Uterus (tissue), 3 donors: ENCODE measurements at regions not wholly inside any gene's neighbourhood (a gene's known extent, or its start where the extent isn't known, plus 50 kb on each side); places are given as distances from the start of the nearest gene placed in this dataset.
"Not testable (repeated sequence)": the region's sequence is repeated elsewhere in the genome, so short reads cannot be mapped to it uniquely, and the experiment has no call there.

ENCODE experiments used
- DNase-seq, 2 donors: peaks; one replicate each; pipeline ENCODE4 v3.0.0-alpha.2; 2019 to 2020
- H3K27ac ChIP-seq, 2 donors: fragments of 200-600 bp; sonication (generic); 1 replicate in 1 of 2; 2 replicates in 1 of 2; pipeline ENCODE4 v1.5.1; 2016 to 2018
- H3K27me3 ChIP-seq, 2 donors: fragments of 200-600 bp; sonication (generic); one replicate each; pipeline ENCODE4 v1.5.1; 2018 to 2019; ENCODE audit warnings: control low read depth in 1 of 2
- H3K36me3 ChIP-seq, 2 donors: fragments of 200-600 bp; sonication (generic); one replicate each; pipeline ENCODE4 v1.5.1; 2019; ENCODE audit warnings: control low read depth in 1 of 2
- H3K4me1 ChIP-seq, 2 donors: fragments of 200-600 bp; sonication (generic); one replicate each; pipeline ENCODE4 v1.5.1; 2018 to 2019; ENCODE audit warnings: control low read depth in 1 of 2
- H3K4me3 ChIP-seq, 2 donors: fragments of 200-600 bp; sonication (generic); 1 replicate in 1 of 2; 2 replicates in 1 of 2; pipeline ENCODE4 v1.5.1; 2018 to 2019; ENCODE audit warnings: mild to moderate bottlenecking in 1 of 2
- H3K9me3 ChIP-seq, 2 donors: fragments of 200-600 bp; sonication (generic); one replicate each; pipeline ENCODE4 v1.5.1; 2019; ENCODE audit warnings: control low read depth in 1 of 2
- POLR2A ChIP-seq, 2 donors: fragments of 450-650 bp; IDR thresholded peaks; one replicate each; pipeline ENCODE4 v1.6.1; 2016; ENCODE audit warnings: antibody characterized with exemption in 2 of 2, mild to moderate bottlenecking in 1 of 2, moderate library complexity in 1 of 2
- intact Hi-C: fragments of 100-400 bp; cut with DNase I; formaldehyde crosslinking; loops from one replicate; pipeline ENCODE4 v1.15.1; 2023; ENCODE audit warnings: low total_unique reads
- TF ChIP-seq, protein P1 (sequence below), 4 experiments: fragments of 200-600 bp in 2 of 4; fragments of 450-650 bp in 2 of 4; sonication (generic) in 2 of 4; IDR thresholded peaks; one replicate each; pipeline ENCODE4 v1.5.1; 2016 to 2019; ENCODE audit warnings: antibody characterized with exemption in 4 of 4, mild to moderate bottlenecking in 2 of 4, moderate library complexity in 1 of 4
- donor health status: DM: yes; HTN: yes; CAD: no.

DNA sequence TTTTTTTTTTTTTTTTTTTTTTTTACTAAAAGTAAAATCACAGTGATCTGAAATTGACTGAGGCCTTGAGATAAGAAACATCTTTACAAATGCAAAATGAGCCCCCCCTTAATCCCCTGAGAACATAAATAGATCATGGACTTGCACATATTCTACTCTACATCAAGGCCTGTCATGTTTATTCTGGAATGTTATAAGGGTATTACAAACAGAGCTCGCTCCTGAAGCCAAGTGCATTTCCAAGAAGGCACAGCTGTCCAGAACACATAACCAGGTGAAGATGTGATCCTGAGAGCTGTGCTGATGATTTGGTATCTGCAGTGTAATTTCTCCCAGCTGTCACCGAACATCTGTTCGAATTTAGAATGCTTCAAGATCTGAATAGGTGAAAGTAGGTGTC, 384.5 kb downstream of the GPAT3 start:
- Histone ChIP-seq H3K4me1 (no peaks in the 10 kb centered on the region), H3K9me3 (no peaks in the 10 kb centered on the region), H3K4me3 (no peak overlapping the region), H3K27me3 (no peaks in the 10 kb centered on the region), H3K27ac (no peak overlapping the region), H3K36me3 (no peaks in the 10 kb centered on the region)
- TF ChIP-seq POLR2A (IDR thresholded peaks at IDR 0.05): no peak
- TF ChIP-seq, protein P1, sequence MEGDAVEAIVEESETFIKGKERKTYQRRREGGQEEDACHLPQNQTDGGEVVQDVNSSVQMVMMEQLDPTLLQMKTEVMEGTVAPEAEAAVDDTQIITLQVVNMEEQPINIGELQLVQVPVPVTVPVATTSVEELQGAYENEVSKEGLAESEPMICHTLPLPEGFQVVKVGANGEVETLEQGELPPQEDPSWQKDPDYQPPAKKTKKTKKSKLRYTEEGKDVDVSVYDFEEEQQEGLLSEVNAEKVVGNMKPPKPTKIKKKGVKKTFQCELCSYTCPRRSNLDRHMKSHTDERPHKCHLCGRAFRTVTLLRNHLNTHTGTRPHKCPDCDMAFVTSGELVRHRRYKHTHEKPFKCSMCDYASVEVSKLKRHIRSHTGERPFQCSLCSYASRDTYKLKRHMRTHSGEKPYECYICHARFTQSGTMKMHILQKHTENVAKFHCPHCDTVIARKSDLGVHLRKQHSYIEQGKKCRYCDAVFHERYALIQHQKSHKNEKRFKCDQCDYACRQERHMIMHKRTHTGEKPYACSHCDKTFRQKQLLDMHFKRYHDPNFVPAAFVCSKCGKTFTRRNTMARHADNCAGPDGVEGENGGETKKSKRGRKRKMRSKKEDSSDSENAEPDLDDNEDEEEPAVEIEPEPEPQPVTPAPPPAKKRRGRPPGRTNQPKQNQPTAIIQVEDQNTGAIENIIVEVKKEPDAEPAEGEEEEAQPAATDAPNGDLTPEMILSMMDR (IDR thresholded peaks at IDR 0.05): no peak
- intact Hi-C loops: no loop called here
- no peak for DNase-seq

DNA sequence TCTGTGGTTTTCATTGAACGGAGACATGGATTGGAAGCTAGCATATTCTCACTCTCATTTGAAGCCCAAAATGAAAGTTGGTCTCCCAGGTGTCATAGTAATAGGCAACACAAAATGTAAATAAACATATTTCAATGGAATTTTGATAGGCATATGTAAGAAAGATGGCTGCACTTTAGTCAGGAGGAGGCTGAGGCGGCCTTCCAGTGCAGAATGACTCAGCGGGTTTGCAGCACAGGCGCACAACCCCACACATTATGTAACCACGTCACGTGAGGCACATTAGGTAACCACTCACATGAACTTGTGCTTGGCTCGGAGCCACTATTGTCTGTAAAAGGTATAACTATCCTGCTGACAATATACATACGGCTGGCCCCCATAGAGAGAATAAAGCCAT, 381.7 kb downstream of the GPAT3 start:
- intact Hi-C loops: no loop called here
- Histone ChIP-seq H3K4me1 (no peaks in the 10 kb centered on the region), H3K9me3 (no peaks in the 10 kb centered on the region), H3K36me3 (no peaks in the 10 kb centered on the region), H3K27ac (no peak overlapping the region), H3K4me3 (no peak overlapping the region), H3K27me3 (no peaks in the 10 kb centered on the region)
- no peak for DNase-seq
- no peak for TF ChIP-seq POLR2A (IDR thresholded peaks at IDR 0.05)
- TF ChIP-seq, protein P1 (IDR thresholded peaks at IDR 0.05): no peak

DNA sequence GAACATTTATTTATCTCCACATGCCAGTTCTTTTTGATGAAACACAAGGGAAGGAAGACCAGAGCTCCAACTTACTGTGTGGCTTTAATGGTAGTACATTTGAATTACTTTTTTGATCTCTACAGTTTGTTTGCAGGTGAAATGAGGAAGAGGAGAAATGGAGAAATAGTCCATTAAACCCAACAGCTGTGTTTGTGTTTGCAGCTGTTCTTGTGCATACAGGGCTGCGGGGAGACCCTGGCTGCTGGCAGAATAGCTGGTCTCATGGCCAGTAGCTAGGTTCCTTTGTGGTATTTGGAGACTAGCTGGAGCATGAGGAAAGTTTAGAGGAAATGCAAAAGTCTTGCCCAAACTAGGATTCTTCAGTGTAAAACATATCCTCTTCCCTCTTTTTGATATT, 374.8 kb downstream of the GPAT3 start:
- Histone ChIP-seq H3K27me3 (no peaks in the 10 kb centered on the region), H3K4me1 (no peaks in the 10 kb centered on the region), H3K36me3 (no peaks in the 10 kb centered on the region), H3K9me3 (no peaks in the 10 kb centered on the region), H3K27ac (no peak overlapping the region), H3K4me3 (no peak overlapping the region)
- no peak for TF ChIP-seq POLR2A (IDR thresholded peaks at IDR 0.05)
- no peak for DNase-seq
- intact Hi-C loops: no loop called here

DNA sequence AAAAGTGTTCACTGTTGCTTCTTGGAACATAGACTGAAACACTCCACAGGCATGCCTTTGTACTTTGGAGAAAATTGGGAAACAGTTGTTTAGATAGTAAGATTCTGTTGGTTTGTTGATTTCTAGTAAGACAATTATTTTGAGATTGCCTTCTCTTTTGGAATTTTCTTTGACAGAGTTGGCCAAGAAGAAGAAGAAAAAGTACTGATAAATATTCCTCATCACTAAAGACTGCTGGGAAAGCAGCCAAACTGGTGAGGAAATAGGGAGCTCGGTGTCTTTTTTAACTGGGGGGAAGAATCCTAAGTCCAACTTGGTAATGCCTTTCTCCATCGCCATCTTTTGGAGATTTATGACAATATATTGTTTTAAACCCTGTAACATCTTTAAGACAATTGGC, 370.7 kb downstream of the GPAT3 start:
- no peak overlapping the region for H3K27ac ChIP-seq
- no peaks in the 10 kb centered on the region for H3K27me3 ChIP-seq
- DNase-seq: no peak
- H3K9me3 ChIP-seq: no peaks in the 10 kb centered on the region
- intact Hi-C loops: no loop called here
- no peak overlapping the region for H3K4me3 ChIP-seq
- no peaks in the 10 kb centered on the region for H3K36me3 ChIP-seq
- no peaks in the 10 kb centered on the region for H3K4me1 ChIP-seq
- TF ChIP-seq POLR2A (IDR thresholded peaks at IDR 0.05): no peak
- TF ChIP-seq, protein P1 (IDR thresholded peaks at IDR 0.05): no peak

DNA sequence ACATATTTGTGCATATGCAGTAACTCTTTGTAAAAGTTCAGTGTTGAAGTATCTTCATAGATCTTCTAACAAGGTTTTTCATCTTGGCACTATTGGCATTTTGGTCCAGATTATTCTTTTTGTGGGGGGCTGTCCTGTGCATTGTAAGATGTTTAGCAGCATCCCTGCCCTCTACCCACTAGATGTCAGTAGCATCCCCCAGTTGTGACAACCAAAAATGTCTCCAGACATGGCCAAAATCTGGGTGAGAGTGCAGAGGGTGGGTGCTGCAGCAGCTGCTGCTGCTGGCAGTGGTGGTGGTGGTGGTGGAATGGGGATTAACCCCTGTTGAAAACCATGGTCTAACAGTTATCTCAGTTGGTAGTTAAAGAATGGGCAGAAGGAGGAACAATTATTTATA, 370.0 kb downstream of the GPAT3 start:
- H3K27ac ChIP-seq: no peak overlapping the region
- H3K36me3 ChIP-seq: no peaks in the 10 kb centered on the region
- H3K27me3 ChIP-seq: no peaks in the 10 kb centered on the region
- TF ChIP-seq, protein P1 (IDR thresholded peaks at IDR 0.05): no peak
- TF ChIP-seq POLR2A (IDR thresholded peaks at IDR 0.05): no peak
- no peaks in the 10 kb centered on the region for H3K4me1 ChIP-seq
- no peak for DNase-seq
- H3K9me3 ChIP-seq: no peaks in the 10 kb centered on the region
- intact Hi-C loops: no loop called here
- no peak overlapping the region for H3K4me3 ChIP-seq

DNA sequence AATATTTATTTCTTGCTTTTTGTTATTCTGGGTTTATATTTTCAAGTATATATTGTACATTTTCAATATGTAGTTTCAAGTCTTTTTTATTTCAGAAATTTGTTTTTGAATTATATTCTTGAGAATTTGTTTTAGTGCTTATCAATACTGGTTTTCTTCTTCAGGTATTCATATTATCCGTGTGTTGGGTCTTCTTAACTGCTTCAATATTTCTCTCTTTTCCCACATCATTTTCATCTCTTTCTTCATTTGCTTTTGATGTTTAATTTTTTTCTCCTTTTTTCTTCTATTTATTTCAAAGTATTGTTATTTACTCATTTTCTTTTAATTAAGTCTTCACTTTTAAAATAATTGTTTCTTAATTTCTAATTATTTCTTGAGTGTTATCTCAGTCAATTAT, 367.8 kb downstream of the GPAT3 start:
- H3K27me3 ChIP-seq, H3K4me1 ChIP-seq, DNase-seq, H3K27ac ChIP-seq, H3K9me3 ChIP-seq, H3K36me3 ChIP-seq, H3K4me3 ChIP-seq, intact Hi-C loops: not testable (repeated sequence)
